CD4-positive, CD25-positive, alpha-beta regulatory T cell (primary cell): ENCODE measurements at regions not wholly inside any gene's neighbourhood (a gene's known extent, or its start where the extent isn't known, plus 50 kb on each side); places are given as distances from the start of the nearest gene placed in this dataset.

ENCODE experiments used
- ATAC-seq, 2 donors: fragments of 150-1000 bp; cut with Tn5 transposase; one replicate each; pipeline ENCODE4 v1.10.0; 2021; ENCODE audit warnings: low read depth in 2 of 2, moderate number of reproducible peaks in 2 of 2, moderate library complexity in 1 of 2
- DNase-seq, 3 donors: peaks; one replicate each; pipeline versions ENCODE4 v3.0.0 to v3.0.0-alpha.2; 2012 to 2022; ENCODE audit warnings: mixed read lengths in 1 of 3
- H3K27ac ChIP-seq: one replicate; pipeline ENCODE4 v1.7.0; 2013; ENCODE audit warnings: mild to moderate bottlenecking, low read length; ENCODE audit not compliant: insufficient read depth, poor library complexity, severe bottlenecking
- H3K27me3 ChIP-seq: one replicate; pipeline ENCODE4 v1.7.0; 2013; ENCODE audit warnings: low read length; ENCODE audit not compliant: control insufficient read depth, insufficient read depth
- H3K36me3 ChIP-seq: one replicate; pipeline ENCODE4 v1.7.0; 2013; ENCODE audit warnings: mild to moderate bottlenecking, low read length, moderate library complexity; ENCODE audit not compliant: control insufficient read depth, insufficient read depth
- H3K4me1 ChIP-seq: 2 replicates; pipeline ENCODE4 v1.7.0; 2013; ENCODE audit warnings: mild to moderate bottlenecking, low read length; ENCODE audit not compliant: insufficient read depth, control insufficient read depth, poor library complexity, severe bottlenecking
- H3K4me3 ChIP-seq: one replicate; pipeline ENCODE4 v1.7.0; 2013; ENCODE audit warnings: low read depth, mild to moderate bottlenecking, low read length, moderate library complexity
- H3K9me3 ChIP-seq, 2 experiments: 1 replicate in 1 of 2; 2 replicates in 1 of 2; pipeline ENCODE4 v1.7.0; 2013; ENCODE audit warnings: low read length in 2 of 2, mild to moderate bottlenecking in 1 of 2, moderate library complexity in 1 of 2; ENCODE audit not compliant: control insufficient read depth in 2 of 2
- H3K27ac Mint-ChIP-seq, 3 donors: one replicate each; pipeline ENCODE4 v1.8.0; 2020 to 2022; ENCODE audit warnings: mild to moderate bottlenecking in 3 of 3, mixed read lengths in 3 of 3, moderate library complexity in 2 of 3
- H3K27me3 Mint-ChIP-seq: one replicate; pipeline ENCODE4 v1.8.0; 2022; ENCODE audit warnings: mild to moderate bottlenecking, mixed read lengths
- H3K36me3 Mint-ChIP-seq: one replicate; pipeline ENCODE4 v1.8.0; 2020; ENCODE audit warnings: mixed read lengths
- H3K4me1 Mint-ChIP-seq, 4 donors: one replicate each; pipeline ENCODE4 v1.8.0; 2020 to 2022; ENCODE audit warnings: mixed read lengths in 4 of 4, mild to moderate bottlenecking in 1 of 4
- H3K4me3 Mint-ChIP-seq, 4 donors: one replicate each; pipeline ENCODE4 v1.8.0; 2020 to 2022; ENCODE audit warnings: mild to moderate bottlenecking in 4 of 4, mixed read lengths in 4 of 4, moderate library complexity in 3 of 4
- H3K9me3 Mint-ChIP-seq, 7 donors: one replicate each; pipeline ENCODE4 v1.8.0; 2020 to 2022; ENCODE audit warnings: mixed read lengths in 7 of 7, mild to moderate bottlenecking in 3 of 7, moderate library complexity in 2 of 7

GRCh38 chrX:7254144-7254543 lies 106.2 kb upstream of the PUDP start:
- Histone ChIP-seq H3K9me3 (no peaks in the 10 kb centered on the region), H3K4me3 (no peak overlapping the region), H3K27ac (no peak overlapping the region), H3K27me3 (no peaks in the 10 kb centered on the region), H3K36me3 (no peaks in the 10 kb centered on the region), H3K4me1 (no peaks in the 10 kb centered on the region)
- Mint-ChIP-seq H3K27ac (no peak overlapping the region), H3K4me1 (no peaks in the 10 kb centered on the region), H3K4me3 (no peak overlapping the region), H3K36me3 (peaks cover 45% of the 10 kb centered on the region), H3K27me3 (no peaks in the 10 kb centered on the region), H3K9me3 (peaks cover 0 to 5% (median 1%) of the 10 kb centered on the region in 7 donors)
- ATAC-seq (no peak), DNase-seq (no peak)

- Histone ChIP-seq H3K27ac (no peak overlapping the region), H3K27me3 (no peaks in the 10 kb centered on the region), H3K9me3 (no peaks in the 10 kb centered on the region), H3K4me1 (no peaks in the 10 kb centered on the region), H3K4me3 (no peak overlapping the region), H3K36me3 (no peaks in the 10 kb centered on the region)
- no peaks in the 10 kb centered on the region for H3K4me1 Mint-ChIP-seq
- peaks cover 0 to 5% (median 1%) of the 10 kb centered on the region in 7 donors for H3K9me3 Mint-ChIP-seq
- H3K36me3 Mint-ChIP-seq = peaks cover 41% of the 10 kb centered on the region
- no peak overlapping the region for H3K27ac Mint-ChIP-seq
- DNase-seq = no peak
- H3K27me3 Mint-ChIP-seq = no peaks in the 10 kb centered on the region
- no peak overlapping the region for H3K4me3 Mint-ChIP-seq
- ATAC-seq = no peak
Observed at GRCh38 chrX:7253565-7253964, 105.6 kb upstream of the PUDP start.

GRCh38 chrX:7252013-7252610 lies 104.2 kb upstream of the PUDP start:
- no peaks in the 10 kb centered on the region for H3K9me3 ChIP-seq
- no peak overlapping the region for H3K4me3 ChIP-seq
- Mint-ChIP-seq H3K27me3 (no peaks in the 10 kb centered on the region), H3K4me3 (no peak overlapping the region), H3K36me3 (peaks cover 28% of the 10 kb centered on the region), H3K9me3 (peaks cover 0 to 5% (median 1%) of the 10 kb centered on the region in 7 donors), H3K27ac (no peak overlapping the region), H3K4me1 (no peaks in the 10 kb centered on the region)
- ATAC-seq (no peak), DNase-seq (peak in 1 of 3 donors; percentile 2)
- no peaks in the 10 kb centered on the region for H3K36me3 ChIP-seq
- H3K27ac ChIP-seq = no peak overlapping the region
- no peaks in the 10 kb centered on the region for H3K27me3 ChIP-seq
- H3K4me1 ChIP-seq = no peaks in the 10 kb centered on the region

- no peaks in the 10 kb centered on the region for H3K36me3 ChIP-seq
- no peak overlapping the region for H3K27ac Mint-ChIP-seq
- no peaks in the 10 kb centered on the region for H3K4me1 Mint-ChIP-seq
- no peak overlapping the region for H3K4me3 Mint-ChIP-seq
- peaks cover 0 to 4% (median 0%) of the 10 kb centered on the region in 7 donors for H3K9me3 Mint-ChIP-seq
- ATAC-seq (no peak), DNase-seq (no peak)
- no peak overlapping the region for H3K27ac ChIP-seq
- H3K9me3 ChIP-seq = no peaks in the 10 kb centered on the region
- no peaks in the 10 kb centered on the region for H3K4me1 ChIP-seq
- no peak overlapping the region for H3K4me3 ChIP-seq
- H3K27me3 Mint-ChIP-seq = no peaks in the 10 kb centered on the region
- H3K27me3 ChIP-seq = no peaks in the 10 kb centered on the region
- no peaks in the 10 kb centered on the region for H3K36me3 Mint-ChIP-seq
Observed at GRCh38 chrX:7247346-7247745, 99.4 kb upstream of the PUDP start.

GRCh38 chrX:7244405-7244804 lies 96.5 kb upstream of the PUDP start:
- Mint-ChIP-seq H3K27ac (no peak overlapping the region), H3K4me3 (no peak overlapping the region), H3K27me3 (no peaks in the 10 kb centered on the region), H3K9me3 (no peaks in the 10 kb centered on the region), H3K36me3 (no peaks in the 10 kb centered on the region), H3K4me1 (no peaks in the 10 kb centered on the region)
- H3K9me3 ChIP-seq = no peaks in the 10 kb centered on the region
- DNase-seq = no peak
- H3K4me3 ChIP-seq = no peak overlapping the region
- H3K4me1 ChIP-seq = no peaks in the 10 kb centered on the region
- H3K36me3 ChIP-seq = no peaks in the 10 kb centered on the region
- no peak overlapping the region for H3K27ac ChIP-seq
- no peaks in the 10 kb centered on the region for H3K27me3 ChIP-seq
- ATAC-seq = no peak

- Histone ChIP-seq H3K4me3 (no peak overlapping the region), H3K4me1 (no peaks in the 10 kb centered on the region), H3K27me3 (no peaks in the 10 kb centered on the region), H3K9me3 (no peaks in the 10 kb centered on the region), H3K27ac (no peak overlapping the region), H3K36me3 (no peaks in the 10 kb centered on the region)
- Mint-ChIP-seq H3K4me1 (no peaks in the 10 kb centered on the region), H3K36me3 (no peaks in the 10 kb centered on the region), H3K27me3 (no peaks in the 10 kb centered on the region), H3K4me3 (no peak overlapping the region), H3K9me3 (no peaks in the 10 kb centered on the region), H3K27ac (no peak overlapping the region)
- ATAC-seq (no peak), DNase-seq (no peak)
Observed at GRCh38 chrX:7242613-7243012, 94.7 kb upstream of the PUDP start.

GRCh38 chrX:7240929-7241328 lies 93.0 kb upstream of the PUDP start:
- Mint-ChIP-seq H3K27me3 (no peaks in the 10 kb centered on the region), H3K9me3 (no peaks in the 10 kb centered on the region), H3K4me1 (no peaks in the 10 kb centered on the region), H3K36me3 (no peaks in the 10 kb centered on the region), H3K4me3 (no peak overlapping the region), H3K27ac (no peak overlapping the region)
- Histone ChIP-seq H3K27ac (no peak overlapping the region), H3K36me3 (no peaks in the 10 kb centered on the region), H3K9me3 (no peaks in the 10 kb centered on the region), H3K4me1 (no peaks in the 10 kb centered on the region), H3K4me3 (no peak overlapping the region), H3K27me3 (no peaks in the 10 kb centered on the region)
- DNase-seq (no peak), ATAC-seq (no peak)

- H3K27me3 Mint-ChIP-seq = no peaks in the 10 kb centered on the region
- DNase-seq = no peak
- H3K36me3 ChIP-seq = no peaks in the 10 kb centered on the region
- no peaks in the 10 kb centered on the region for H3K9me3 ChIP-seq
- no peak overlapping the region for H3K4me3 ChIP-seq
- no peaks in the 10 kb centered on the region for H3K27me3 ChIP-seq
- H3K36me3 Mint-ChIP-seq = no peaks in the 10 kb centered on the region
- no peaks in the 10 kb centered on the region for H3K4me1 ChIP-seq
- ATAC-seq = no peak
- H3K4me3 Mint-ChIP-seq = no peak overlapping the region
- H3K4me1 Mint-ChIP-seq = no peaks in the 10 kb centered on the region
- H3K27ac Mint-ChIP-seq = no peak overlapping the region
- no peak overlapping the region for H3K27ac ChIP-seq
- H3K9me3 Mint-ChIP-seq = peaks cover 0 to 6% (median 0%) of the 10 kb centered on the region in 7 donors
Observed at GRCh38 chrX:7235071-7235470, 87.1 kb upstream of the PUDP start.
